T-helper 2 cell treated with Interferon-gamma antibody and Interleukin-4, amounts not matched to agents 100 ng/mL and 5 ng/mL, for 36 hours (primary cell): ENCODE measurements at regions not wholly inside any gene's neighbourhood (a gene's known extent, or its start where the extent isn't known, plus 50 kb on each side); places are given as distances from the start of the nearest gene placed in this dataset.

ENCODE experiments used
- intact Hi-C: fragments of 100-400 bp; cut with micrococcal nuclease; formaldehyde crosslinking; loops from one replicate; pipeline ENCODE4 v1.15.1; 2023

DNA sequence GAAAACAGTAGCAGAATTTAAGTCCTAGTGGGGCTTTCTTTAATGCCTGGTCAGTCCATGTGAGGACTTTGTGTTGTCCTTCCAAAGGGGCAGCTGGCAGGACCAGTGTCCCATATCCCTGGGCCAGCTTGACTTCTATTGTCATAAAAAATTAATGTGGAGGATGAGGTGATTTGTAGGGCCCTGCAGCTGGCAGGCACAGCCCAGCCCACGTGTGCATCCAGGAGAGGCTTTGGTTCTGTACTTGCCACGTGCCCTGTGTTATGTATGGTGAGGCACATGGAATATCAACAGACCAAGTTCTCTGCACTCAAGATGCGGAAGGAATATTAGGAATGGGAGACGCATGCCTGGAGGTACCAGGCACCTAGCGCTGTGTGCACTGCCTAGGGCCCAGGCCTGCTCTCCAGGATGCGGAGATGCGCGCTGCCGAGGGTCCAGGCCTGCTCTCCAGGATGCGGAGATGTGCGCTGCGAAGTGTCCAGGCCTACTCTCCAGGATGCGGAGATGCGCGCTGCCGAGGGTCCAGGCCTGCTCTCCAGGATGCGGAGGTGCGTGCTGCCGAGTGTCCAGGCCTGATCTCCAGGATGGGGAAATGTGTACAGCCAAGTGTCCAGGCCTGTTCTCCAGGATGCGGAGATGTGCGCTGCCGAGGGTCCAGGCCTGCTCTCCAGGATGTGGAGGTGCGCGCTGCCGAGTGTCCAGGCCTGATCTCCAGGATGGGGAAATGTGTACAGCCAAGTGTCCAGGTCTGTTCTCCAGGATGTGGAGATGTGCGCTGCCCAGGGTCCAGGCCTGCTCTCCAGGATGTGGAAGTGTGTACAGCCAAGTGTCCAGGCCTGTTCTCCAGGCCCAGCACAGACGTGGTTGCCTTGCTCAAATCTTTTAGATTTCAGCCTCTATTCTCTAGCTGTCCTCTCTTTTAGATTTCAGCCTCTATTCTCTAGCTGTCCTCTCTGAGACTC, 183.3 kb upstream of the ROPN1 start:
- intact Hi-C loops: no loop called here

DNA sequence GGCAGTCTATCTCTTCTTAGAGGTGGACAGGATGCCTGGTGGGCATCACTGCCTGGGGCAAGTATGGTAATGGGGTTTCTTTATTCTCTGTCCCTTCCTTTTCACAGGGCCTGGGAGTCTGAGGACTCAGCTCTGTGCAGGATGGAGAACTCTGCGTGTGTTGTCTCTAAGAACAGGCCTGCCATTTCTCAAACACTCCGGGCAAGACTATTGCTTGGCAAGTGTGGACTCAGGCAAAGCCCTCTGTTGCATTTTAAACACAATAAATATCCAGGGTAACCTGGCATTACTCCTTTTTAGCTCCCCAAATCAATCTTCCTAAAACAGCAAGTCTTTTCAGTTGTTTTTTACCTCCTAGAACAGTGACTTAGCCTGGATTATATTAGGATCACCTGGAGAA, 185.1 kb upstream of the ROPN1 start:
- intact Hi-C loops: no loop called here

DNA sequence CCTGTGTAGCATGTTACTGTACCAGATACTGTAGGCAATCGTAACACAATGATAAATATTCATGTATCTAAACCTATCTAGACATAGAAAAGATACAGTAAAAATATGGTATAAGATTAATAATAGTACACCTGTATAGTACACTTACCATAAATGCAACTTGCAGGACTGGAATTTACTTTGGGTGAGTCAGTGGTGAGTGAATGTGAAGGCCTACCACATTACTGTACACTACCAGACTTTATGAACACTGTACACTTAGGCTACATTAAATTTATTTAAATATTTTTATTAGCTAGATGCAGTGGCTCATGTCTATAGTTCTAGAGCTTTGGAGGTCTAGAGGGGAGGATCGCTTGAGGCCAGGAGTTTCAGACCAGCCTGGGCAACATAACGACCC, 186.6 kb upstream of the ROPN1 start:
- intact Hi-C loops: no loop called here

DNA sequence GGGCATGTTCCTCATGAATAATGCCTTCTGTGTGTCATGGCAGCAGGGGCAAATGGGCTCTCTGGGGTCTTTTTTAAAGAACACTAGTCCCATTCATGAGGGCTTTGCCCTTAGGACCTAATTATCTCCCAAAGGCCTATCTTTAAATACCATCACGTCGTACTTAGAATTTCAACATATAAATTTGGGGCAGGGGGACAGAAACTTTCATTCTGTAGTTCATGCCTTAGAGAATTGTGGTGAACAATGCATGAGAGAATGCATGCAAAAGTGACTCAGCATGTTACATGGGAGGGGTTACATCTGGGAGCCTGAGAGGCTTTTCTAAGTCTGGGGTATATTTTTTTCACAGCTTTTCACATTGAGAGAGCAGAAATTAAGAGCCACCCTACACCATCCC, 208.5 kb upstream of the ROPN1 start:
- intact Hi-C loops: no loop called here

- intact Hi-C loops: no loop called here
Measured at GRCh38 chr3:124201226-124201625, 209.3 kb upstream of the ROPN1 start.

GRCh38 chr3:124201786-124202185, 209.9 kb upstream of the ROPN1 start:
- intact Hi-C loops: no loop called here

DNA sequence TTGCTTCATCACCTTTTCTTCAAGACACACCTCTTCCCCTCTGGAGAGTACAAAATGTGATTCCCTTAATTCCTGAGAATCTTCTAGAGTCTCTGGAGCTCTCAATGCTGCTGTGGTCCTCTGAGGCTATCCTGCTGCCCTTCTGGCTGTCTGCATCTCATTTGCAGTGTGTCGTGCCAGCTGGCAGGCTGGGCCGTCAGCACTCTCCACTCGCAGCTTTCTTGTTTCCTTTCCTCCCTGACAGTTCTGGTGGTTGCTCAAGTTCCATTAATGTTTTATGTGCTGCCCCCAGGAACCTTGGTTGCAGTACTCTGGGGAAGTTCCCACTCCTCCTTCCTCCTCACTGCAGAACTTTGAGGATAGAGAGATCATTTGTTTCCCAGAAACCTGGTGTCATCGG, 210.8 kb upstream of the ROPN1 start:
- intact Hi-C loops: no loop called here

DNA sequence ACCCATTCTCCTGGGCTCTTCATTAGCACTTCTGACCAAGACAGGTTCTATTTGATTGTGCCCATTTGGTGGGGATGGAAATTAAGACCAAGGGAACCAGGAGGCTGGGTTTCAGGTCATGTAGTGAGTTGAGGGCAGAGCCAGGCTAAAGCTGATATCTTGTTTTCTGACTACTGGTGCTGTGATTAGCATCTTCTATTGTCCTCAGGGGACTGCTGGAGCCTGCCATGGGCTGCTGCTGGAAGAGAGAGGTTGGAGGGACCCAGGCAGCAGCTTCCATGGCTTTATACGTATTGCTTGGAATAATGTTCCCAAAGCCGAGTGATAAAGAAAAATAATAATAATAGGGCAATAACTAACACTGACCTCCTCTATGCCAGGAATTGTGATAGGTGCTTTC, 211.4 kb upstream of the ROPN1 start:
- intact Hi-C loops: no loop called here

GRCh38 chr3:124206225-124207055, 214.5 kb upstream of the ROPN1 start:
- intact Hi-C loops: no loop called here

GRCh38 chr3:124207077-124207476, 215.2 kb upstream of the ROPN1 start:
- intact Hi-C loops: no loop called here

GRCh38 chr3:124207873-124208485, 216.1 kb upstream of the ROPN1 start:
- intact Hi-C loops: no loop called here

- intact Hi-C loops: no loop called here
Measured at GRCh38 chr3:124209426-124209825, 217.5 kb upstream of the ROPN1 start.

DNA sequence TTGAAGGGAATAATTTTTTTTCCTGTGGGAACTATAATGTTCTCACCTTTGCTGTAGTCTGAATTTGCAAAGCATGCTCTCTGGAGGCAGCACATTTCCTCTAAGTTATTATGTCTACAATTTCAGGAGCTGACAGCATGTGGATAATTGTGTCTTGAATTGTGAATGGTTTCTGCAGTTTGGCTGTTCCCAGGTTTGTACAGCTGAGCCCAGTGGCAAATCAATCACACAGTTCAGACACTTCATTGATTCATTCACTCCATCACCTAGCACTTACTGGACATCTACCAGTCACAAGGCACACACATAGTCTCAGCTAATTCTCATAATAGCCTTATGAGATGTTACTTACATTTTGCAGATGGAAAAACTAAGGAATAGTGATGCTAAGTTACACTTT, 219.0 kb upstream of the ROPN1 start:
- intact Hi-C loops: no loop called here

DNA sequence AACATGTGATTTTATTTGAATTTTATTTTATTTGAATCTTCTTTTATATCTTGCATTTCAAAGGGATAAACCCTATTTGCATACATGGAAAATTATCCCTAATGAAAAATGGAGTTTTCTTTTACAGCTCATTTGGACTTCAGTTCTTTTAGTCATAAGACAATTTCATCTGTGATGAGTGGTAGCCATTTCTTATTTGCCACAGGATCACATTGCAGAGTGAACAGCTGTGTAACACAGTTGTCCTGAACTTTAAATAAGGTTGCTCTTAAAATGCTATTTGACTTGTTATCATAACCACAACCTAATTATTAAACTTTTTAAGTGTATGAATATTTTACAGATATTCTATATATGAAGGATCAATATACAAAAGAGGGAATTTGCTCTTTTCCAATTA, 221.7 kb upstream of the ROPN1 start:
- intact Hi-C loops: no loop called here

GRCh38 chr3:124217542-124217941, 225.6 kb upstream of the ROPN1 start:
- intact Hi-C loops: no loop called here

- intact Hi-C loops: no loop called here
Measured at GRCh38 chr3:124221422-124221821, 229.5 kb upstream of the ROPN1 start.

- intact Hi-C loops: no loop called here
Measured at GRCh38 chr3:124223853-124224252, 231.9 kb upstream of the ROPN1 start.

- intact Hi-C loops: no loop called here
Measured at GRCh38 chr3:124227150-124227630, 235.3 kb upstream of the ROPN1 start.

GRCh38 chr3:124229420-124229819, 237.5 kb upstream of the ROPN1 start:
- intact Hi-C loops: no loop called here

DNA sequence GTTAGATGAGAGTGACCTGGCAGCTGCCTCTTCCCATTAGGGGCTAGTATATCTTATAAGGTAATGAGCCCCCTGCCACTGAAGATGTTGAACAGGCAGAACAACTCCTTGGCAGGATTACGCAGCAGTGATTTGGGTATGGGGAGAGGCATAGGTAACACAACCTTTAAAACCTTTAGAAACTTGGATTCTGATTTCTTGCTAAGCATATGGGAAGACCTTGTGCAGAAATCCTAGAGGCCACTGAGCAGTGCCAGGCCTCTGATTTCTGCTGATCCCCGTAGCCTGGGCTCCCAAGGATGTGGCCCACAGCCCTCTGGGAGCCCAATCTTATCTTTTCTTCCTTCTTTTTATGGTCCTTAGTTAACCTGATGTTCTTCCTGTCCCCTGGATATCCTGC, 237.9 kb upstream of the ROPN1 start:
- intact Hi-C loops: no loop called here

- intact Hi-C loops: no loop called here
Measured at GRCh38 chr3:124230432-124230831, 238.5 kb upstream of the ROPN1 start.

GRCh38 chr3:124230998-124231397, 239.1 kb upstream of the ROPN1 start:
- intact Hi-C loops: no loop called here
